Activated CD8-positive, alpha-beta T cell treated with anti-CD3 and anti-CD28 coated beads for 36 hours (primary cell): ENCODE measurements at regions not wholly inside any gene's neighbourhood (a gene's known extent, or its start where the extent isn't known, plus 50 kb on each side); places are given as distances from the start of the nearest gene placed in this dataset.

Source experiments
- ATAC-seq: fragments of 200-7000 bp; cut with Tn5 transposase; one replicate; pipeline ENCODE4 v1.10.0; 2021; ENCODE audit warnings: mild to moderate bottlenecking, moderate library complexity
- CTCF ChIA-PET: fragments of 350-600 bp; sonication (Branson Sonifier 250); formaldehyde crosslinking; loops from one replicate; lab custom pipeline; 2021; ENCODE audit warnings: antibody characterized with exemption; lab: Charles Lee
- POLR2A ChIA-PET: fragments of 350-600 bp; sonication (Branson Sonifier 250); formaldehyde crosslinking; loops from one replicate; lab custom pipeline; 2021; ENCODE audit warnings: antibody characterized with exemption; lab: Charles Lee
- DNase-seq: peaks from one replicate; pipeline ENCODE4 v3.0.0-alpha.2; 2020
- H3K27ac Mint-ChIP-seq: one replicate; pipeline ENCODE4 v1.8.0; 2021; ENCODE audit warnings: mild to moderate bottlenecking, mixed read lengths
- H3K27me3 Mint-ChIP-seq: one replicate; pipeline ENCODE4 v1.8.0; 2021; ENCODE audit warnings: mixed read lengths
- H3K36me3 Mint-ChIP-seq: one replicate; pipeline ENCODE4 v1.8.0; 2021; ENCODE audit warnings: low read depth, mixed read lengths
- H3K4me1 Mint-ChIP-seq: one replicate; pipeline ENCODE4 v1.8.0; 2021; ENCODE audit warnings: low read depth, mixed read lengths
- H3K4me3 Mint-ChIP-seq: one replicate; pipeline ENCODE4 v1.8.0; 2021; ENCODE audit warnings: mild to moderate bottlenecking, moderate library complexity, mixed read lengths
- H3K9me3 Mint-ChIP-seq: one replicate; pipeline ENCODE4 v1.8.0; 2021; ENCODE audit warnings: mixed read lengths
- CTCF ChIP-seq: fragments of 200-600 bp; IDR thresholded peaks from one replicate; pipeline ENCODE4 v1.8.0; 2022; ENCODE audit warnings: antibody characterized with exemption, mild to moderate bottlenecking
- intact Hi-C: fragments of 100-400 bp; cut with micrococcal nuclease; formaldehyde crosslinking; loops from one replicate; pipeline ENCODE4 v1.10.0; 2022

- no peaks in the 10 kb centered on the region for H3K36me3 Mint-ChIP-seq
- ATAC-seq (no peak), DNase-seq (no peak)
- intact Hi-C loops, result no loop called here
- H3K27ac Mint-ChIP-seq, result no peak overlapping the region
- CTCF ChIA-PET, result no interaction called here
- no peak overlapping the region for H3K4me3 Mint-ChIP-seq
- no peaks in the 10 kb centered on the region for H3K27me3 Mint-ChIP-seq
- TF ChIP-seq CTCF, result no peak
- H3K9me3 Mint-ChIP-seq, result no peaks in the 10 kb centered on the region
- POLR2A ChIA-PET, result no interaction called here
- H3K4me1 Mint-ChIP-seq, result no peaks in the 10 kb centered on the region
Observed at GRCh38 chr22:25364736-25365241, 145.3 kb downstream of the CRYBB2 start.

GRCh38 chr22:25365491-25366261, 146.2 kb downstream of the CRYBB2 start:
- no peaks in the 10 kb centered on the region for H3K4me1 Mint-ChIP-seq
- POLR2A ChIA-PET, result no interaction called here
- ATAC-seq, result no peak
- TF ChIP-seq CTCF, result no peak
- CTCF ChIA-PET, result no interaction called here
- no peaks in the 10 kb centered on the region for H3K9me3 Mint-ChIP-seq
- DNase-seq, result no peak
- H3K4me3 Mint-ChIP-seq, result no peak overlapping the region
- no peaks in the 10 kb centered on the region for H3K27me3 Mint-ChIP-seq
- intact Hi-C loops, result no loop called here
- no peak overlapping the region for H3K27ac Mint-ChIP-seq
- H3K36me3 Mint-ChIP-seq, result peaks cover 1% of the 10 kb centered on the region

- Mint-ChIP-seq H3K36me3 (peaks cover 3% of the 10 kb centered on the region), H3K27ac (no peak overlapping the region), H3K9me3 (no peaks in the 10 kb centered on the region), H3K4me3 (no peak overlapping the region), H3K4me1 (no peaks in the 10 kb centered on the region), H3K27me3 (no peaks in the 10 kb centered on the region)
- intact Hi-C loops, result no loop called here
- ChIA-PET CTCF (no interaction called here), POLR2A (no interaction called here)
- no peak for TF ChIP-seq CTCF
- DNase-seq, result no peak
- no peak for ATAC-seq
Observed at GRCh38 chr22:25366408-25366807, 147.0 kb downstream of the CRYBB2 start.

GRCh38 chr22:25366876-25367466, 147.5 kb downstream of the CRYBB2 start:
- Mint-ChIP-seq H3K4me1 (no peaks in the 10 kb centered on the region), H3K9me3 (no peaks in the 10 kb centered on the region), H3K36me3 (peaks cover 3% of the 10 kb centered on the region), H3K4me3 (no peak overlapping the region), H3K27me3 (no peaks in the 10 kb centered on the region), H3K27ac (no peak overlapping the region)
- ChIA-PET CTCF (no interaction called here), POLR2A (no interaction called here)
- intact Hi-C loops, result no loop called here
- ATAC-seq, result no peak
- no peak for DNase-seq
- no peak for TF ChIP-seq CTCF

GRCh38 chr22:25367756-25368155, 148.3 kb downstream of the CRYBB2 start:
- Mint-ChIP-seq H3K36me3 (peaks cover 5% of the 10 kb centered on the region), H3K9me3 (no peaks in the 10 kb centered on the region), H3K4me1 (no peaks in the 10 kb centered on the region), H3K27me3 (no peaks in the 10 kb centered on the region), H3K4me3 (no peak overlapping the region), H3K27ac (no peak overlapping the region)
- CTCF ChIA-PET, result no interaction called here
- no peak for DNase-seq
- no peak for TF ChIP-seq CTCF
- POLR2A ChIA-PET, result no interaction called here
- intact Hi-C loops, result no loop called here
- no peak for ATAC-seq
